NCI-H2171 treated with DMSO at 0.1 percent for 48 hours (cell line): ENCODE measurements at regions not wholly inside any gene's neighbourhood (a gene's known extent, or its start where the extent isn't known, plus 50 kb on each side); places are given as distances from the start of the nearest gene placed in this dataset.

Experiments
- DNase-seq: peaks from one replicate; lab custom pipeline; 2025; lab: John Stamatoyannopoulos, UW

GRCh38 chr1:81618376-81618775, 182.4 kb upstream of the ADGRL2 start:
- no peak for DNase-seq

- DNase-seq: no peak
Measured at GRCh38 chr1:81617308-81617967, 183.3 kb upstream of the ADGRL2 start.

- DNase-seq: no peak
Measured at GRCh38 chr1:81613803-81614202, 186.9 kb upstream of the ADGRL2 start.

- DNase-seq: no peak
Measured at GRCh38 chr1:81607924-81608323, 192.8 kb upstream of the ADGRL2 start.

GRCh38 chr1:81607086-81607485, 193.6 kb upstream of the ADGRL2 start:
- no peak for DNase-seq

GRCh38 chr1:81606656-81607055, 194.1 kb upstream of the ADGRL2 start:
- DNase-seq: no peak

- no peak for DNase-seq
Measured at GRCh38 chr1:81605023-81605422, 195.7 kb upstream of the ADGRL2 start.

GRCh38 chr1:81600878-81601622, 199.7 kb upstream of the ADGRL2 start:
- no peak for DNase-seq

GRCh38 chr1:81600363-81600762, 200.4 kb upstream of the ADGRL2 start:
- DNase-seq: no peak

GRCh38 chr1:81598623-81599022, 202.1 kb upstream of the ADGRL2 start:
- no peak for DNase-seq

- DNase-seq: no peak
Measured at GRCh38 chr1:81597720-81598426, 202.9 kb upstream of the ADGRL2 start.

- no peak for DNase-seq
Measured at GRCh38 chr1:81596341-81596740, 204.4 kb upstream of the ADGRL2 start.

GRCh38 chr1:81594206-81594605, 206.5 kb upstream of the ADGRL2 start:
- DNase-seq: no peak

GRCh38 chr1:81592233-81592632, 208.5 kb upstream of the ADGRL2 start:
- DNase-seq: no peak

GRCh38 chr1:81590171-81590570, 210.6 kb upstream of the ADGRL2 start:
- no peak for DNase-seq

- DNase-seq: no peak
Measured at GRCh38 chr1:81588149-81588548, 212.6 kb upstream of the ADGRL2 start.

GRCh38 chr1:81587426-81587825, 213.3 kb upstream of the ADGRL2 start:
- no peak for DNase-seq

- no peak for DNase-seq
Measured at GRCh38 chr1:81585371-81585770, 215.4 kb upstream of the ADGRL2 start.

- DNase-seq: no peak
Measured at GRCh38 chr1:81584398-81584797, 216.3 kb upstream of the ADGRL2 start.

- no peak for DNase-seq
Measured at GRCh38 chr1:81583878-81584277, 216.9 kb upstream of the ADGRL2 start.

- DNase-seq: no peak
Measured at GRCh38 chr1:81582467-81582986, 218.2 kb upstream of the ADGRL2 start.

GRCh38 chr1:81578867-81579266, 221.9 kb upstream of the ADGRL2 start:
- DNase-seq: no peak
